ENCODE measurements at regions not wholly inside any gene's neighbourhood (a gene's known extent, or its start where the extent isn't known, plus 50 kb on each side); places are given as distances from the start of the nearest gene placed in this dataset.

- TF ChIP-seq, protein P1, sequence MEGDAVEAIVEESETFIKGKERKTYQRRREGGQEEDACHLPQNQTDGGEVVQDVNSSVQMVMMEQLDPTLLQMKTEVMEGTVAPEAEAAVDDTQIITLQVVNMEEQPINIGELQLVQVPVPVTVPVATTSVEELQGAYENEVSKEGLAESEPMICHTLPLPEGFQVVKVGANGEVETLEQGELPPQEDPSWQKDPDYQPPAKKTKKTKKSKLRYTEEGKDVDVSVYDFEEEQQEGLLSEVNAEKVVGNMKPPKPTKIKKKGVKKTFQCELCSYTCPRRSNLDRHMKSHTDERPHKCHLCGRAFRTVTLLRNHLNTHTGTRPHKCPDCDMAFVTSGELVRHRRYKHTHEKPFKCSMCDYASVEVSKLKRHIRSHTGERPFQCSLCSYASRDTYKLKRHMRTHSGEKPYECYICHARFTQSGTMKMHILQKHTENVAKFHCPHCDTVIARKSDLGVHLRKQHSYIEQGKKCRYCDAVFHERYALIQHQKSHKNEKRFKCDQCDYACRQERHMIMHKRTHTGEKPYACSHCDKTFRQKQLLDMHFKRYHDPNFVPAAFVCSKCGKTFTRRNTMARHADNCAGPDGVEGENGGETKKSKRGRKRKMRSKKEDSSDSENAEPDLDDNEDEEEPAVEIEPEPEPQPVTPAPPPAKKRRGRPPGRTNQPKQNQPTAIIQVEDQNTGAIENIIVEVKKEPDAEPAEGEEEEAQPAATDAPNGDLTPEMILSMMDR (IDR thresholded peaks at IDR 0.05): no peak
- no peak for TF ChIP-seq POLR2A (IDR thresholded peaks at IDR 0.05)
These were observed 241.8 kb upstream of the IRX2 start for GRCh38 chr5:2993301-2993700.

Data from lower leg skin (tissue), 3 donors.